Activated T-helper 17 cell treated with anti-CD3 and anti-CD28 coated beads, Interleukin-2, amount 50 U/mL, for 72 hours (primary cell): ENCODE measurements at regions not wholly inside any gene's neighbourhood (a gene's known extent, or its start where the extent isn't known, plus 50 kb on each side); places are given as distances from the start of the nearest gene placed in this dataset.
A peak's percentile ranks its signal among the peaks of the same experiment; 100 is the strongest.
"Not testable (repeated sequence)": the region's sequence is repeated elsewhere in the genome, so short reads cannot be mapped to it uniquely, and the experiment has no call there.

Experiments used
- ATAC-seq: fragments of 150-1000 bp; cut with Tn5 transposase; replicated peaks from 2 replicates; pipeline ENCODE4 v1.10.0; 2021; ENCODE audit warnings: mild to moderate bottlenecking, moderate library complexity
- H3K27ac Mint-ChIP-seq: one replicate; pipeline ENCODE4 v1.8.0; 2022; ENCODE audit warnings: mixed read lengths
- H3K27me3 Mint-ChIP-seq: one replicate; pipeline ENCODE4 v1.8.0; 2022; ENCODE audit warnings: mixed read lengths
- H3K36me3 Mint-ChIP-seq: one replicate; pipeline ENCODE4 v1.8.0; 2022; ENCODE audit warnings: low read depth, mild to moderate bottlenecking, mixed read lengths
- H3K4me1 Mint-ChIP-seq: one replicate; pipeline ENCODE4 v1.8.0; 2022; ENCODE audit warnings: mixed read lengths
- H3K4me3 Mint-ChIP-seq: one replicate; pipeline ENCODE4 v1.8.0; 2022; ENCODE audit warnings: mild to moderate bottlenecking, mixed read lengths
- H3K9me3 Mint-ChIP-seq: one replicate; pipeline ENCODE4 v1.8.0; 2022; ENCODE audit warnings: mixed read lengths

GRCh38 chrX:54615109-54615508, 85.1 kb downstream of the GNL3L start:
- Mint-ChIP-seq H3K27me3 (no peaks in the 10 kb centered on the region), H3K4me3 (no peak overlapping the region), H3K4me1 (no peaks in the 10 kb centered on the region), H3K27ac (no peak overlapping the region), H3K9me3 (peaks cover 18% of the 10 kb centered on the region), H3K36me3 (peaks cover 25% of the 10 kb centered on the region)
- no peak for ATAC-seq

GRCh38 chrX:54633641-54634040, 103.6 kb downstream of the GNL3L start:
- H3K4me1 Mint-ChIP-seq, result no peaks in the 10 kb centered on the region
- H3K9me3 Mint-ChIP-seq, result no peaks in the 10 kb centered on the region
- no peak for ATAC-seq
- H3K4me3 Mint-ChIP-seq, result no peak overlapping the region
- H3K36me3 Mint-ChIP-seq, result no peaks in the 10 kb centered on the region
- no peaks in the 10 kb centered on the region for H3K27me3 Mint-ChIP-seq
- H3K27ac Mint-ChIP-seq, result no peak overlapping the region

DNA sequence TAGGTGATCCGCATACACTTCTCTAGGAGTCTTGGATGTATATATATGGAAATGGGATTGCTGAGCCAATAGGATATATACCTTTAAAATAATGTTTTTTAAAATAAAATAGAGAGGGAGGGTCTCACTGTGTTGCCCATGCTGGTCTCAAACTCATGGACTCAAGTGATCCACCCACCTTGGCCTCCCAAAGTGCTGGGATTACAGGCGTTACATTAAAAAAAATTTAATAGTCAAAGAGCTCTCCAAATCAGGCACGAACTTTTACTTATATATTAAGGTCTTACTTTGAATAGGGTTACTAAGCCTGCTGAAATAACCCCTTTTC, 109.0 kb downstream of the GNL3L start:
- Mint-ChIP-seq H3K4me3 (peak overlapping the region; percentile 81), H3K36me3 (no peaks in the 10 kb centered on the region), H3K4me1 (no peaks in the 10 kb centered on the region), H3K27ac (peak overlapping the region; percentile 95), H3K27me3 (no peaks in the 10 kb centered on the region), H3K9me3 (no peaks in the 10 kb centered on the region)
- no peak for ATAC-seq

DNA sequence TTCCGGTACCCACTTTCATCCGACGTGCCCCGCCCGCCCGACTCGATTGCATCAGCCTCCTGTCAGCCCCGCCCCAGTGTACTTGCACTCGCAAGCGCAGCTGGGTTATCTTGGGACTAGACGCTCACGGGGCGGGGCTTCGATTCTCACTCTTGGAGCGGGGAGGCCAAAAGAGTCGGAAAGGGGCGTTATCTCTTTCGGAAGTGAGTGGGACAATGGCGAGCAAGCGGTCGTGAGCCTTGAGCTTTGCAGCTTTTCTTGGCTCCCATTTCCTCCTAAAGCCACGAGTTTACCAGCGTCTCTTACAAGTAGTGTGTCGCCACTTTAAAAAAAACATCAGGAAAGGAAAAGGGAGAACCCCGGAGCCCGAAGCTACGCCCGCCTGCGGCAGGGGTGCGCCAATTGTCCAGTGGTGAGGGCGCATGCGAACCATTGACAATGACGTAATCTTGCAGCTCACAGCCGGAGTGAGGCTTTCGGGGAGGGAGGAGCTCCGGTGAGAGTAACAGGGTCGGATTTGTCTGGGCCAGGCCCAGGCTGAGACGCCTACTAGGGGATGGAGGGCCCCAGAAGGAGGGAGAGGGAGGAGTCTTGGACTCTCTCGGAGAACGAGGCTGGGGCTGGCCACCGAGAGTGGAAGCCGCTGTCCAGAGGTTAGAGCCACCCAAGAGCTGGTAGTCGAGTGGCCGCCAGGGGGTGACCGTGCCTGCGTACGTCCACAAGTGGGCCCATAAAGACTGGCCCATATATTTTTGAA, 109.5 kb downstream of the GNL3L start:
- Mint-ChIP-seq H3K9me3 (no peaks in the 10 kb centered on the region), H3K4me3 (peak overlapping the region; percentile 81), H3K4me1 (no peaks in the 10 kb centered on the region), H3K27ac (peak overlapping the region; percentile 95), H3K36me3 (no peaks in the 10 kb centered on the region), H3K27me3 (no peaks in the 10 kb centered on the region)
- ATAC-seq, result peak; percentile 95

DNA sequence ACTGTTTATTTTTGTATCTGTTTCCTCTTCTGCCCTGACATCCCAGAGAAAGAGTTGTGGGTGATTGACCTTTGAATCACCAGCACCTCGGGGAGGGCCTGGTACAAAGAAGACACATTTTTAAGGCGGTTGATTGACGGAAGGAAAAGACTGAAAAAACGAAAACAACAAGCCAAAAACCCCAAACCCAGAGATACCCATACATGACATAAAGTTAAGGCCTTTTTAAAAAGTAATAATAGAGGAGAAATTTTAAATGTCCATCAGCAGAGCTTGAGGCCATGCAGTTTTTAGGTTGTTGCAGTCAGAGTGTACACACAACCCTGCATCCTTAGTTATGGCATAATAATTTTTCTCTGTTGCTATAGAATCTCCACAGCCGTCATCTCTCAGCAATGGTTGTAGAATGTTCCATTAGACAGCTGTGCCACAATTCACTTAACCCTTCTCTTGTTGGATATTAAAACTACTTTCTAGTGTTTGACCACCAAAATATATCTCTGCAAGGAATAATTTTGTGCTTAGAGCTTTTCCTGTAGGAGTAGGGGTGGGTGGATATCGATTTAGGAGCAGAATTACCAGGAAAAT, 110.2 kb downstream of the GNL3L start:
- no peak for ATAC-seq
- H3K27me3 Mint-ChIP-seq, result no peaks in the 10 kb centered on the region
- H3K36me3 Mint-ChIP-seq, result no peaks in the 10 kb centered on the region
- peak overlapping the region; percentile 81 for H3K4me3 Mint-ChIP-seq
- no peaks in the 10 kb centered on the region for H3K9me3 Mint-ChIP-seq
- peak overlapping the region; percentile 95 for H3K27ac Mint-ChIP-seq
- H3K4me1 Mint-ChIP-seq, result no peaks in the 10 kb centered on the region

DNA sequence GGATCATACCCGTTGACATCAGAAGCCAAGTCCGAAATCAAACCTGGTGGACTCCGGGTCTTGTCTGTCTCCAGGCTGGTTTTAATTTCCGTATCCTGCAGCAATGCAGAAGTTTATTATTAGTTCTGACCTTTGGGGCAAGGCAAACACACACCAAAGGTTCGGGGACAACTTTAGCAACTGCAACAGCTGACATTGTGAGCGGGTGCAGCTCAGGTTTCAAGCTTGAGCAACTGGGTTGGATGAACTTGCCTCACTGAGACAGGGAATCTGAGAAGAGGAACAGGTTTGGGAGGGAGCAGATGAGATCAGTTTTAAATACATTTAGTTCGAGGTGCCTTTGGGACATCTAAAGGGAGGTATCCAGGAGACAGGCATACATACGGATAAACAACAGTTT, 110.7 kb downstream of the GNL3L start:
- Mint-ChIP-seq H3K27me3 (no peaks in the 10 kb centered on the region), H3K9me3 (no peaks in the 10 kb centered on the region), H3K4me3 (peak overlapping the region; percentile 81), H3K27ac (peak overlapping the region; percentile 95), H3K4me1 (no peaks in the 10 kb centered on the region), H3K36me3 (no peaks in the 10 kb centered on the region)
- no peak for ATAC-seq

GRCh38 chrX:54641530-54641929, 111.5 kb downstream of the GNL3L start:
- no peak overlapping the region for H3K27ac Mint-ChIP-seq
- no peaks in the 10 kb centered on the region for H3K4me1 Mint-ChIP-seq
- no peak overlapping the region for H3K4me3 Mint-ChIP-seq
- no peak for ATAC-seq
- H3K27me3 Mint-ChIP-seq, result no peaks in the 10 kb centered on the region
- no peaks in the 10 kb centered on the region for H3K36me3 Mint-ChIP-seq
- H3K9me3 Mint-ChIP-seq, result no peaks in the 10 kb centered on the region

GRCh38 chrX:54647607-54648006, 117.6 kb downstream of the GNL3L start:
- H3K27me3 Mint-ChIP-seq, H3K4me1 Mint-ChIP-seq, H3K4me3 Mint-ChIP-seq, H3K9me3 Mint-ChIP-seq, ATAC-seq, H3K27ac Mint-ChIP-seq, H3K36me3 Mint-ChIP-seq: not testable (repeated sequence)

DNA sequence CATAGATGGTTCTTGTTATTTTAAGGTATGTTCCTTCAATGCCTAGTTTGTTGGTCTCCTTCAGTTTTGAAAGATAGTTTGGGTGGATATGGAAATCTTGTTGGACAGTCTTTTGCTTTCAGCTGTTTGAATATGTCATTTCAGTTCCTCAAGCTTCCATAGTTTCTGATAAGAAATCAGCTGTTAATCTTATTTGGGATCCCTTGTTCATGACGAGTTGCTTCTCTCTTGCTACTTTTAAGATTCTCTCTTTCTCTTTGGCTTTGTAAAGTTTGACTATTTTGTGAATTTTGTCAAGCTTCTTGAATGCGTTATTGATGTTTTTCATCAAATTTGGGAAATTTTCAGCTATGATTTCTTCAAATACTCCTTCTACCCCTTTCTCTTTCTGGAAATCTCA, 129.5 kb downstream of the GNL3L start:
- no peaks in the 10 kb centered on the region for H3K36me3 Mint-ChIP-seq
- H3K9me3 Mint-ChIP-seq, result peaks cover 4% of the 10 kb centered on the region
- no peak for ATAC-seq
- H3K4me3 Mint-ChIP-seq, result no peak overlapping the region
- no peak overlapping the region for H3K27ac Mint-ChIP-seq
- H3K4me1 Mint-ChIP-seq, result no peaks in the 10 kb centered on the region
- H3K27me3 Mint-ChIP-seq, result no peaks in the 10 kb centered on the region

DNA sequence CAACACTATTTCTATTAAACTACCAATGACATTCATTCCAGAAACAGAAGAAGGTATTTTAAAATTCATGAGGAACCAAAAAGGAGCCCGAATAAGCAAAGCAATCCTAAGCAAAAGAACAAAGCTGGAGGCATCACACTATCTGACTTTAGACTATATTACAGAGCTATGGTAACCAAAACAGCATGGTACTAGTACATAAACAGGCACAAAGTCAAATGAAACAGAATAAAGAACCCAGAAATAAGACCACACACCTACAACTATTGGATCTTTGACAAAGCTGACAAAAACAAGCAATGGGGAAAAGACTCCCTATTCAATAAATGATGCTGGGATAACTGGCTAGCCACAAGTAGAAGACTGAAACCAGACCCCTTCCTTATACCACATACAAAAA, 122.3 kb downstream of the ITIH6 start:
- Mint-ChIP-seq H3K9me3 (peaks cover 7% of the 10 kb centered on the region), H3K4me1 (no peaks in the 10 kb centered on the region), H3K27ac (no peak overlapping the region), H3K4me3 (no peak overlapping the region), H3K36me3 (no peaks in the 10 kb centered on the region), H3K27me3 (peaks cover 5% of the 10 kb centered on the region)
- ATAC-seq, result no peak

GRCh38 chrX:54695231-54695630, 102.8 kb downstream of the ITIH6 start:
- no peaks in the 10 kb centered on the region for H3K36me3 Mint-ChIP-seq
- no peaks in the 10 kb centered on the region for H3K9me3 Mint-ChIP-seq
- no peak overlapping the region for H3K4me3 Mint-ChIP-seq
- H3K4me1 Mint-ChIP-seq, result no peaks in the 10 kb centered on the region
- H3K27ac Mint-ChIP-seq, result no peak overlapping the region
- no peak for ATAC-seq
- peaks cover 6% of the 10 kb centered on the region for H3K27me3 Mint-ChIP-seq

- Mint-ChIP-seq H3K4me3 (no peak overlapping the region), H3K27ac (no peak overlapping the region), H3K4me1 (no peaks in the 10 kb centered on the region), H3K27me3 (peaks cover 8% of the 10 kb centered on the region), H3K36me3 (no peaks in the 10 kb centered on the region), H3K9me3 (no peaks in the 10 kb centered on the region)
- ATAC-seq, result no peak
These were observed 102.1 kb downstream of the ITIH6 start for GRCh38 chrX:54695816-54696487.
